Trophoblast cell (in vitro differentiated cells and primary cell): ENCODE measurements at regions not wholly inside any gene's neighbourhood (a gene's known extent, or its start where the extent isn't known, plus 50 kb on each side); places are given as distances from the start of the nearest gene placed in this dataset.

Experiments
- DNase-seq, 2 donors: peaks; one replicate each; pipeline ENCODE4 v3.0.0-alpha.2; 2016
- H2AFZ ChIP-seq: 2 replicates; pipeline ENCODE4 v1.6.1; 2013; ENCODE audit warnings: low read length, moderate library complexity, mild to moderate bottlenecking; ENCODE audit not compliant: insufficient read depth, poor library complexity
- H2AK5ac ChIP-seq: 2 replicates; pipeline ENCODE4 v1.6.1; 2013; ENCODE audit warnings: mild to moderate bottlenecking, low read length
- H2BK120ac ChIP-seq: 2 replicates; pipeline ENCODE4 v1.6.1; 2013; ENCODE audit warnings: low read length, mild to moderate bottlenecking, moderate library complexity; ENCODE audit not compliant: insufficient read depth, poor library complexity
- H2BK12ac ChIP-seq: 2 replicates; pipeline ENCODE4 v1.6.1; 2013; ENCODE audit warnings: mild to moderate bottlenecking, low read length, moderate library complexity
- H2BK5ac ChIP-seq: 2 replicates; pipeline ENCODE4 v1.6.1; 2013; ENCODE audit warnings: low read length, low read depth, moderate library complexity, mild to moderate bottlenecking; ENCODE audit not compliant: poor library complexity
- H3K14ac ChIP-seq: 2 replicates; pipeline ENCODE4 v1.6.1; 2013; ENCODE audit warnings: mild to moderate bottlenecking, low read length
- H3K18ac ChIP-seq: 2 replicates; pipeline ENCODE4 v1.6.1; 2013; ENCODE audit warnings: mild to moderate bottlenecking, low read length
- H3K23ac ChIP-seq: 2 replicates; pipeline ENCODE4 v1.6.1; 2013; ENCODE audit warnings: low read length
- H3K27ac ChIP-seq: 2 replicates; pipeline ENCODE4 v1.5.1; 2013; ENCODE audit warnings: low read depth, mild to moderate bottlenecking, inconsistent platforms, low read length, moderate library complexity
- H3K27me3 ChIP-seq: 2 replicates; pipeline ENCODE4 v1.6.1; 2013; ENCODE audit warnings: inconsistent platforms, mild to moderate bottlenecking, low read length, moderate library complexity; ENCODE audit not compliant: insufficient read depth
- H3K36me3 ChIP-seq, 2 experiments: 1 replicate in 1 of 2; 2 replicates in 1 of 2; pipeline ENCODE4 v1.6.1; 2013; ENCODE audit warnings: low read length in 2 of 2, mild to moderate bottlenecking in 2 of 2, moderate library complexity in 1 of 2; ENCODE audit not compliant: insufficient read depth in 2 of 2, control insufficient read depth in 1 of 2
- H3K4ac ChIP-seq: 2 replicates; pipeline ENCODE4 v1.6.1; 2013; ENCODE audit warnings: low read depth, mild to moderate bottlenecking, low read length, moderate library complexity
- H3K4me1 ChIP-seq, 2 experiments: 1 replicate in 1 of 2; 2 replicates in 1 of 2; pipeline ENCODE4 v1.6.1; 2013; ENCODE audit warnings: low read length in 2 of 2, mild to moderate bottlenecking in 2 of 2, moderate library complexity in 1 of 2; ENCODE audit not compliant: insufficient read depth in 2 of 2, control insufficient read depth in 1 of 2
- H3K4me2 ChIP-seq: 2 replicates; pipeline ENCODE4 v1.6.1; 2013; ENCODE audit warnings: inconsistent platforms, mild to moderate bottlenecking, low read length, moderate library complexity
- H3K4me3 ChIP-seq: 2 replicates; pipeline ENCODE4 v1.5.1; 2013; ENCODE audit warnings: mild to moderate bottlenecking, low read depth, low read length, inconsistent platforms
- H3K79me1 ChIP-seq: one replicate; pipeline ENCODE4 v1.6.1; 2013; ENCODE audit warnings: low read length
- H3K79me2 ChIP-seq: 2 replicates; pipeline ENCODE4 v1.6.1; 2013; ENCODE audit warnings: low read length, mild to moderate bottlenecking; ENCODE audit not compliant: control insufficient read depth, insufficient read depth, poor library complexity
- H3K9ac ChIP-seq: 2 replicates; pipeline ENCODE4 v1.6.1; 2013; ENCODE audit warnings: mild to moderate bottlenecking, low read length
- H3K9me3 ChIP-seq: 2 replicates; pipeline ENCODE4 v1.6.1; 2013; ENCODE audit warnings: low read depth, mild to moderate bottlenecking, control low read depth, inconsistent platforms, low read length; ENCODE audit not compliant: insufficient read depth
- H4K12ac ChIP-seq: 2 replicates; pipeline ENCODE4 v1.6.1; 2013; ENCODE audit warnings: low read depth, mild to moderate bottlenecking, low read length, moderate library complexity
- H4K8ac ChIP-seq: 2 replicates; pipeline ENCODE4 v1.6.1; 2013; ENCODE audit warnings: low read depth, mild to moderate bottlenecking, low read length, moderate library complexity
- H4K91ac ChIP-seq: one replicate; pipeline ENCODE4 v1.6.1; 2013; ENCODE audit warnings: low read depth, mild to moderate bottlenecking, low read length, moderate library complexity
- WGBS: extraction: QIAGEN DNeasy Blood & Tissue Kit; methylation state at CpG from one replicate; pipeline ENCODE4 v1.1.7; 2013; ENCODE audit warnings: missing lambda C conversion rate; ENCODE audit not compliant: insufficient read length, insufficient coverage; ENCODE audit errors: extremely low coverage; 5-methylcytosine and 5-hydroxymethylcytosine counted together

DNA sequence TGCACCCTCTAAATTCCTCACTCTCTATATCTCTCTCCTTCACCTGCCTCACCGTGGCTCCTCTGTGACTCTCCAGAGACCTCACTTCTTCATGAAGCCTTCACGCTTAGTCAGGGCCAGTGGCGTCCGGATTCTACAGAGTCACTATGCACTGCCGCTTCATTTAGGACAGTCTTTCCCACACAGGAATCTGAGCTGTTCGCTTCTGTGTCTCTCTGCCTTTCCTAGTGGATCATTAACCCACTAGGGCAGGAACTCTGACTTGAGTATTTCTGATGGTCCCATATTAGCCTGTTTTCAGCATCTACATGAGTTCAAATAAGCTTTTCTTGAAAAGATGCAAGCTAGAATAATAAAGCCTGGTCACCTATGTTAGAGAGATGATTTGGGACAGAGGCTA is 180.2 kb upstream of the DOK6 start:
- WGBS: no CpG with 5 or more reads among the region's 6 CpGs
- H3K27ac ChIP-seq: no peak overlapping the region
- H2AK5ac ChIP-seq: no peak overlapping the region
- no peaks in the 10 kb centered on the region for H3K9me3 ChIP-seq
- no peak for DNase-seq
- no peak overlapping the region for H3K4me2 ChIP-seq
- no peaks in the 10 kb centered on the region for H3K4me1 ChIP-seq
- H3K4me3 ChIP-seq: no peak overlapping the region
- H4K91ac ChIP-seq: no peak overlapping the region
- no peak overlapping the region for H3K23ac ChIP-seq
- H2AFZ ChIP-seq: no peak overlapping the region
- no peak overlapping the region for H2BK120ac ChIP-seq
- H3K18ac ChIP-seq: no peak overlapping the region
- H2BK12ac ChIP-seq: no peak overlapping the region
- no peak overlapping the region for H3K9ac ChIP-seq
- no peak overlapping the region for H3K4ac ChIP-seq
- H3K79me1 ChIP-seq: no peaks in the 10 kb centered on the region
- H3K14ac ChIP-seq: no peak overlapping the region
- no peak overlapping the region for H4K8ac ChIP-seq
- no peaks in the 10 kb centered on the region for H3K36me3 ChIP-seq
- no peaks in the 10 kb centered on the region for H3K79me2 ChIP-seq
- no peak overlapping the region for H2BK5ac ChIP-seq
- no peaks in the 10 kb centered on the region for H3K27me3 ChIP-seq
- H4K12ac ChIP-seq: no peak overlapping the region

DNA sequence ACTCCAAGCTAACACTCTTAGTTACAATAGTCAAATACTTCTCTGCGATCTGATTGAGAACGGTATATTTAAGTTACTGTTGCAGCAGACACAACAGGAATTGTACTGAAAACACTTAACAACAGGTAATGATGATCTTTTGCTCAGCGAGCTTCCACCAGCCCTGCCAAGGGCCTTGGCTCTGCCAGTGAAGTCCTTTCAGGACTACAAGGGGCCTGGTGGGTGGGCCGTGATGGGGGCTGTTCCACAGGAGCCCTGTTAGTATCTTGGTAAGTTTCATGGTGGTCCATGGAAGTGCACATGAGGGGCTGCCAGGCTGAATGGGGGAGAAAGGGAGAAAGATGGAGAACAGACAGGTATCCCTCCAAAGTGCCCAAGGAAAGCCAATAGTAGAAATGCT is 178.6 kb upstream of the DOK6 start:
- H3K9me3 ChIP-seq: no peaks in the 10 kb centered on the region
- H3K18ac ChIP-seq: no peak overlapping the region
- H3K27me3 ChIP-seq: no peaks in the 10 kb centered on the region
- no peaks in the 10 kb centered on the region for H3K4me1 ChIP-seq
- H4K8ac ChIP-seq: no peak overlapping the region
- no peak overlapping the region for H3K14ac ChIP-seq
- WGBS: no CpG with 5 or more reads among the region's 4 CpGs
- no peaks in the 10 kb centered on the region for H3K79me2 ChIP-seq
- no peak overlapping the region for H2AK5ac ChIP-seq
- no peak overlapping the region for H3K27ac ChIP-seq
- H3K4me2 ChIP-seq: no peak overlapping the region
- no peak overlapping the region for H4K91ac ChIP-seq
- H3K23ac ChIP-seq: no peak overlapping the region
- no peak overlapping the region for H2BK12ac ChIP-seq
- no peak overlapping the region for H2BK5ac ChIP-seq
- no peak for DNase-seq
- H3K9ac ChIP-seq: no peak overlapping the region
- H2BK120ac ChIP-seq: no peak overlapping the region
- no peak overlapping the region for H2AFZ ChIP-seq
- no peaks in the 10 kb centered on the region for H3K79me1 ChIP-seq
- H3K4me3 ChIP-seq: no peak overlapping the region
- no peaks in the 10 kb centered on the region for H3K36me3 ChIP-seq
- no peak overlapping the region for H3K4ac ChIP-seq
- H4K12ac ChIP-seq: no peak overlapping the region

DNA sequence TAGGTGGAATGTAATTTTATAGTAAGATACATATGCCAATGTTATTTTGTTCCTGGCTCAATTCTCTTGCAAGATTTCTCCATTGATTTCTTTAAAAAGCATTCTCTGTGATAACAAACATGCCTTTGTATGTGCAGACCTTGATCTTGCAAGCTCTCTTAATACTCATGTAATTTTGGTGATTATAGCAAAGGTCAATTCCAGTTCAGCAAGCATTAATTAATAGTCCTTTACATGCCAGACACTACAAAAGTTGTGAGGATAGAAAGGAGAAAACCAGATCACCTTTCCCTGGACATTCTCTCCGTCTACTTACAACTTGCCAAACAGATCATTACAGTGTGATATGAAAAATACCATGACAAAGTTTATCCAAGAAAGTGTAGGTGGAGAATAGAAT is 173.7 kb upstream of the DOK6 start:
- Histone ChIP-seq H3K79me2 (no peaks in the 10 kb centered on the region), H4K12ac (no peak overlapping the region)

DNA sequence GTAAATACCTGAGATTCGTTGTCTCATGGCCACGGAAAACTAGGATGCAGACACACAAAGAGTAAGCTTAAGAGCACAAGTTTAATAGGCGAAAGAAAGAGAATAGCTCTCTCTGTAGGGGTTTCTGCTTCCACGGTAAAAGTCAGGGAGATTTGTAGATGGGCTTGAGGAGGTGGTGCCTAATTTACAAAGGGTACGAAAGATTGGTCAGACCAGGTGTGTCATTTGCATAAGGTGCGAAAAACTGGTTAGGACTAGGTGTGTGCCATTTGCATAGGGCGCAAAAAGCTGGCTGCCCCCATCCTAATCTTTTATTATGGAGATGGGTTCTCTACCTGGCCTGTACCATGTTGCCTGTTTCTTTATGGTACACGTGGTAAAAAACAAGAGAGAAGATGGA is 170.5 kb upstream of the DOK6 start:
- H3K23ac ChIP-seq: no peak overlapping the region
- H3K18ac ChIP-seq: no peak overlapping the region
- H2BK5ac ChIP-seq: no peak overlapping the region
- no peak for DNase-seq
- no peak overlapping the region for H3K14ac ChIP-seq
- H3K79me2 ChIP-seq: no peaks in the 10 kb centered on the region
- no peak overlapping the region for H3K4me2 ChIP-seq
- H3K27ac ChIP-seq: no peak overlapping the region
- H3K4me3 ChIP-seq: no peak overlapping the region
- H3K9ac ChIP-seq: no peak overlapping the region
- no CpG with 5 or more reads among the region's 8 CpGs for WGBS
- H3K27me3 ChIP-seq: no peaks in the 10 kb centered on the region
- H2BK12ac ChIP-seq: no peak overlapping the region
- H3K4ac ChIP-seq: no peak overlapping the region
- no peak overlapping the region for H4K12ac ChIP-seq
- H3K4me1 ChIP-seq: no peaks in the 10 kb centered on the region
- H2AK5ac ChIP-seq: no peak overlapping the region
- H3K36me3 ChIP-seq: no peaks in the 10 kb centered on the region
- no peak overlapping the region for H4K8ac ChIP-seq
- no peak overlapping the region for H4K91ac ChIP-seq
- H3K9me3 ChIP-seq: no peaks in the 10 kb centered on the region
- H2AFZ ChIP-seq: no peak overlapping the region
- H3K79me1 ChIP-seq: no peaks in the 10 kb centered on the region
- H2BK120ac ChIP-seq: no peak overlapping the region

More for the DNA sequence above, 173.7 kb upstream of the DOK6 start:
- Histone ChIP-seq H3K14ac (no peak overlapping the region), H3K9ac (no peak overlapping the region), H2AK5ac (no peak overlapping the region), H2BK12ac (no peak overlapping the region), H3K9me3 (no peaks in the 10 kb centered on the region), H3K27me3 (no peaks in the 10 kb centered on the region), H2AFZ (no peak overlapping the region), H3K36me3 (no peaks in the 10 kb centered on the region), H3K4me2 (no peak overlapping the region), H3K79me1 (no peaks in the 10 kb centered on the region), H4K91ac (no peak overlapping the region), H3K4me3 (no peak overlapping the region), H3K4me1 (no peaks in the 10 kb centered on the region), H3K27ac (no peak overlapping the region), H3K4ac (no peak overlapping the region), H3K18ac (no peak overlapping the region), H2BK120ac (no peak overlapping the region), H2BK5ac (no peak overlapping the region), H4K8ac (no peak overlapping the region), H3K23ac (no peak overlapping the region)
- WGBS: no CpG with 5 or more reads among the region's 1 CpG
- no peak for DNase-seq
